LNCAP (cell line): ENCODE measurements at regions not wholly inside any gene's neighbourhood (a gene's known extent, or its start where the extent isn't known, plus 50 kb on each side); places are given as distances from the start of the nearest gene placed in this dataset.

Experiments
- CTCF ChIP-seq: fragments of 450-650 bp; IDR thresholded peaks from 2 replicates; pipeline ENCODE4 v1.5.1; 2017; ENCODE audit warnings: mild to moderate bottlenecking

- no peak for TF ChIP-seq CTCF
Observed at GRCh38 chr12:46471404-46471803, 98.8 kb upstream of the SLC38A2 start.

DNA sequence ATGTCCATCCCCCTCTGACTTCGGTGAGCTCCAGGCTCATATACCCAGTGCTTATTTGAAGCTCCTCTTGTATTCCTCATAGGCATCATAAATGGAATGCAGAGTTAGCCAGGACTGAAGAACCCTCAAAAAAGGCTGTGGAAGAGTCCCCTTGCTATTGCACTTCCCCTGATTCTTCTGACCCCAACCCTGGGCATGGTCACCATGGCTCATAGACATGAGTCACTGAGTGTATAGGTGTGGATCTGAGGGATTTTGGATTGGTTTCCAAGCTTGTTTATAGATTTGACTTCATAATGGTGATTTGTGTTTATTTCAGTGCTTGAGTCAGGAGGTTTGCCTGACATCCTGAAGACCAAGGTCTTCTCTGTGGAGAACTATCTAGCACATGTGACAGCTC, 98.4 kb upstream of the SLC38A2 start:
- TF ChIP-seq CTCF = no peak

GRCh38 chr12:46470036-46470627, 97.6 kb upstream of the SLC38A2 start:
- TF ChIP-seq CTCF = no peak

DNA sequence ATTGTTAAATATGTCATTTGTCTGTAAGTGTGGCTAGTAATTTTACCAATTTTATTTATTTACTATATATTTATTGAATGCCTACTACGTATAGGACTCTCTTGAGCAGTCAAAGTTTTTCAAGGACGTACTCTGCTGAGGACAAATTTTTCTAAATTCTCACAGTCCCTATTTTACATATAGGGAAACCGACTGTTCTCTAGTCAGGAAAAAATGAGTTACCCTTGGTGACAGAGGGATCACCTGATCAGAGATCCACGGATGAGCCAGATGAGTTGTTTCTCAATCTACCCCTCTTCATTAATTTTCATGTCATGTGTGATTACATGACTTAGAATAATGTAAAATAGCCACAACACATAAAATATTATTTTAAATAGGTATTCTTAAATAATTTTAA, 96.2 kb upstream of the SLC38A2 start:
- no peak for TF ChIP-seq CTCF

GRCh38 chr12:46468160-46468559, 95.6 kb upstream of the SLC38A2 start:
- no peak for TF ChIP-seq CTCF

DNA sequence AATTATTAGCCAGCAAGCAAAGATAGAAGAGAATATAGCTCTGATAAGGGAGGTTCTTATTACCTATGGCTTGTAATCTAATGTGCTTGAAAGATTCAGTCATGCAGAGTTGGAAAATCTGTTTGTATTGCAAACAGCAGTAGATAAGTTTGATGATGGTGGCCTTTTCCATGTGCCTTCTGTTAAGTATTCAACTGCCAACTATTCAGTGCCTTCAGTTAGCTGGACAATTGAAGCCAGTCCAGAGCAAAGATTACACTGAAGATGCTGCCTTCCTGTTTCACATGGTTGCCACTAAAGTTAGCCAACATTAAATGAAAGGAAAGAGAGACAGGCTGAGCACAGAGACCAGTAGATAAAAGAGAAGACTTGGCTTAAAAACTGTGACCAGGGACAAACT, 92.7 kb upstream of the SLC38A2 start:
- TF ChIP-seq CTCF = no peak

GRCh38 chr12:46464863-46465262, 92.3 kb upstream of the SLC38A2 start:
- no peak for TF ChIP-seq CTCF

DNA sequence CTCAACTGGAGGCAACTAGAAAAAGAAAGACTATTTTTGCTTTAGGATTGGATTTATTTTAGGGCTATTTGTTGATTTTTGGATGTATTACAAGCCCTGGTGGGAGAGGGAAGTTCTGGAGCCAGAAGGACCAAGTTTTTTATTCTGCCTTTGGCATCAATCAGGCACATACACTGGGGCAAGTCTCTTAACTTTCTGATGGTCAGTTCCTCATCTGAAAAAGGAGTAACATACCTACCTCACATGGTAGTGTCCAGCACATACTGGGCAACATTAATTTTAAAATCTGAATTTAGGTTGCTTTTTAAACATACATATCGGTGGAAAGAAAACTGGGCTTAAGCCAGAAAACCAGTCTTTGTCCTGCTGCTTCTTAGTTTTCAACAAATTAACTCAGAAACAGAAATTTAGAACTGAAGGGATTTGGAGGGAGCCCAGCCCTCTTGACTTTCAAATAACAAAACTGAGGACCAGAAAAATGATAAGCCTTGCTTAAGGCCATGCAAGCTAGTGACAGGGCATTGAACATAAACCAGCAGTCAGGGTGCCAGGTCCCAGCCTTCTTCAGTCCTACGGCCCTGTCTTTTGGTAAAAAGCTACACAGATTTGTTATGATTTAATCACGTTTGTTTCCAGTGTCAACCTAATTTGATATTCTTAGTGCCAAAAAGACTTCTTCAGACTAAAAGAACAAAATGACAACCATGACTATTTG, 90.2 kb upstream of the SLC38A2 start:
- no peak for TF ChIP-seq CTCF
